Panc1 (cell line): ENCODE measurements at regions not wholly inside any gene's neighbourhood (a gene's known extent, or its start where the extent isn't known, plus 50 kb on each side); places are given as distances from the start of the nearest gene placed in this dataset.

ENCODE experiments used
- ATAC-seq: fragments of 200-7000 bp; cut with Tn5 transposase; 2 replicates; pipeline ENCODE4 v1.9.1; 2020; ENCODE audit warnings: mild to moderate bottlenecking, moderate library complexity
- BruUV-seq: library from RNA; stranded (reverse); fragments of 400-500 nt; replicated peaks from 2 replicates; lab custom pipeline; 2021; lab: Mats Ljungman, UMichigan
- CTCF ChIA-PET: fragments of 300-600 bp; sonication (Branson Sonifier 250); formaldehyde crosslinking; loops from one replicate; lab custom pipeline; 2022; ENCODE audit warnings: antibody characterized with exemption; lab: Charles Lee
- POLR2A ChIA-PET: fragments of 300-600 bp; sonication (Branson Sonifier 250); formaldehyde crosslinking; loops from one replicate; lab custom pipeline; 2022; ENCODE audit warnings: antibody characterized with exemption; lab: Charles Lee
- DNase-seq: peaks from one replicate; pipeline ENCODE4 v3.0.0-alpha.2; 2010; ENCODE audit warnings: low read depth, low spot score
- H3K27ac ChIP-seq: 2 replicates; pipeline ENCODE4 v1.5.1; 2011; ENCODE audit warnings: mild to moderate bottlenecking, low read length, inconsistent platforms
- H3K27me3 ChIP-seq: fragments of 200-500 bp; sonication (Bioruptor generic); 2 replicates; pipeline ENCODE4 v1.6.0; 2014; ENCODE audit warnings: low read length, inconsistent platforms; ENCODE audit not compliant: control insufficient read depth, insufficient read depth
- H3K36me3 ChIP-seq: fragments of 200-500 bp; sonication (Bioruptor generic); 2 replicates; pipeline ENCODE4 v1.5.1; 2014; ENCODE audit warnings: inconsistent platforms, mild to moderate bottlenecking, low read length, moderate library complexity; ENCODE audit not compliant: control insufficient read depth, insufficient read depth
- H3K4me1 ChIP-seq: 2 replicates; pipeline ENCODE4 v1.5.1; 2011; ENCODE audit warnings: inconsistent platforms, mild to moderate bottlenecking, low read length, moderate library complexity; ENCODE audit not compliant: control insufficient read depth, insufficient read depth
- H3K4me3 ChIP-seq, 2 experiments: 2 replicates each; pipeline ENCODE4 v1.5.1; 2011 to 2012; ENCODE audit warnings: low read depth in 2 of 2, low read length in 2 of 2, mild to moderate bottlenecking in 2 of 2, inconsistent platforms in 1 of 2, moderate library complexity in 1 of 2
- H3K9me3 ChIP-seq: fragments of 200-500 bp; sonication (Bioruptor generic); 2 replicates; pipeline ENCODE4 v1.5.1; 2014; ENCODE audit warnings: low read depth, mild to moderate bottlenecking, inconsistent platforms, low read length, moderate library complexity; ENCODE audit not compliant: control insufficient read depth, insufficient read depth
- CTCF ChIP-seq: fragments of 450-650 bp; IDR thresholded peaks from 2 replicates; pipeline ENCODE4 v1.5.1; 2017; ENCODE audit warnings: mild to moderate bottlenecking
- POLR2AphosphoS5 ChIP-seq: IDR thresholded peaks from 2 replicates; pipeline ENCODE4 v1.6.1; 2012; ENCODE audit warnings: mild to moderate bottlenecking, low read depth, low read length, moderate library complexity
- SIN3A ChIP-seq: IDR thresholded peaks from 2 replicates; pipeline ENCODE4 v1.6.1; 2012; ENCODE audit warnings: low read depth, mild to moderate bottlenecking, low read length, moderate library complexity, borderline replicate concordance; ENCODE audit not compliant: insufficient read depth
- TCF7L2 ChIP-seq: IDR thresholded peaks from 2 replicates; pipeline ENCODE4 v1.6.1; 2011; ENCODE audit warnings: mild to moderate bottlenecking, low read depth, low read length, inconsistent platforms
- in situ Hi-C: cut with HindIII; loops from 2 replicates; pipeline ENCODE4 v1.10.0; 2016; ENCODE audit warnings: low sequenced_read_pairs, low pct_unique_long_range_greater_than_20kb
- intact Hi-C: fragments of 100-400 bp; cut with micrococcal nuclease; formaldehyde crosslinking; loops from one replicate; pipeline ENCODE4 v1.10.0; 2022; ENCODE audit not compliant: unreplicated experiment
- TF ChIP-seq, protein P1 (sequence below), 2 experiments: IDR thresholded peaks; 2 replicates each; pipeline ENCODE4 v1.6.1; 2011 to 2012; ENCODE audit warnings: low read depth in 2 of 2, control low read depth in 1 of 2, low read length in 1 of 2, mild to moderate bottlenecking in 1 of 2, moderate library complexity in 1 of 2; ENCODE audit not compliant: insufficient read depth in 1 of 2

DNA sequence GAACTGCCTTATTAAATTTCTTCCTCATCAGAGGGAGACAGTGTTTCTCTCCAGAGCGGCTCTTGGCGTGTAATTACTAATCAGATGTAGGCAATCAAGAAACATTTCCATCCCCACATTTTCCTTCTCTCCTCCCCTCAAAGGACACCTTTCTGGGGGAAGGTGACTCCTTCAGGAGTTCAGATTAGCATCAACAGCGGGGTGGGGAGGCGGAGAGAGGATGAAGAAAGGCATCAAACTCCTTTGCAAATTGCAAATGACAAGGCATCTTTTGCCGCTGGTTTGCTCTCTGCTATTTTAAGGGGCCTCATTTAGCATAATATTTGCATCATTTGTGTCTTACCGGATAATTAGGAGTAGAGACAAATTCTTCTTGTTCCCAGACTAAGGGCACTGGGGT, 231.7 kb upstream of the SRRM4 start:
- Histone ChIP-seq H3K27me3 (no peaks in the 10 kb centered on the region), H3K4me1 (no peaks in the 10 kb centered on the region), H3K36me3 (no peaks in the 10 kb centered on the region), H3K9me3 (no peaks in the 10 kb centered on the region), H3K4me3 (no peak overlapping the region), H3K27ac (no peak overlapping the region)
- no TSS peak for BruUV-seq
- intact Hi-C loops (no loop called here), in situ Hi-C loops (no loop called here)
- TF ChIP-seq, protein P1, sequence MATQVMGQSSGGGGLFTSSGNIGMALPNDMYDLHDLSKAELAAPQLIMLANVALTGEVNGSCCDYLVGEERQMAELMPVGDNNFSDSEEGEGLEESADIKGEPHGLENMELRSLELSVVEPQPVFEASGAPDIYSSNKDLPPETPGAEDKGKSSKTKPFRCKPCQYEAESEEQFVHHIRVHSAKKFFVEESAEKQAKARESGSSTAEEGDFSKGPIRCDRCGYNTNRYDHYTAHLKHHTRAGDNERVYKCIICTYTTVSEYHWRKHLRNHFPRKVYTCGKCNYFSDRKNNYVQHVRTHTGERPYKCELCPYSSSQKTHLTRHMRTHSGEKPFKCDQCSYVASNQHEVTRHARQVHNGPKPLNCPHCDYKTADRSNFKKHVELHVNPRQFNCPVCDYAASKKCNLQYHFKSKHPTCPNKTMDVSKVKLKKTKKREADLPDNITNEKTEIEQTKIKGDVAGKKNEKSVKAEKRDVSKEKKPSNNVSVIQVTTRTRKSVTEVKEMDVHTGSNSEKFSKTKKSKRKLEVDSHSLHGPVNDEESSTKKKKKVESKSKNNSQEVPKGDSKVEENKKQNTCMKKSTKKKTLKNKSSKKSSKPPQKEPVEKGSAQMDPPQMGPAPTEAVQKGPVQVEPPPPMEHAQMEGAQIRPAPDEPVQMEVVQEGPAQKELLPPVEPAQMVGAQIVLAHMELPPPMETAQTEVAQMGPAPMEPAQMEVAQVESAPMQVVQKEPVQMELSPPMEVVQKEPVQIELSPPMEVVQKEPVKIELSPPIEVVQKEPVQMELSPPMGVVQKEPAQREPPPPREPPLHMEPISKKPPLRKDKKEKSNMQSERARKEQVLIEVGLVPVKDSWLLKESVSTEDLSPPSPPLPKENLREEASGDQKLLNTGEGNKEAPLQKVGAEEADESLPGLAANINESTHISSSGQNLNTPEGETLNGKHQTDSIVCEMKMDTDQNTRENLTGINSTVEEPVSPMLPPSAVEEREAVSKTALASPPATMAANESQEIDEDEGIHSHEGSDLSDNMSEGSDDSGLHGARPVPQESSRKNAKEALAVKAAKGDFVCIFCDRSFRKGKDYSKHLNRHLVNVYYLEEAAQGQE (IDR thresholded peaks at IDR 0.05; ENCODE audit: insufficient read depth in 1 of 2, low read depth in 2 of 2, low read length in 1 of 2) = no peak
- TF ChIP-seq TCF7L2 (no peak), CTCF (no peak)
- CTCF ChIA-PET = no interaction called here
- ATAC-seq (no peak), DNase-seq (no peak)
- POLR2A ChIA-PET = no interaction called here

GRCh38 chr12:118750666-118751065, 230.7 kb upstream of the SRRM4 start:
- DNase-seq = no peak
- in situ Hi-C loops = no loop called here
- Histone ChIP-seq H3K27me3 (no peaks in the 10 kb centered on the region), H3K9me3 (no peaks in the 10 kb centered on the region), H3K27ac (no peak overlapping the region), H3K4me3 (no peak overlapping the region), H3K36me3 (no peaks in the 10 kb centered on the region), H3K4me1 (no peaks in the 10 kb centered on the region)
- TF ChIP-seq SIN3A (no peak), POLR2AphosphoS5 (no peak), TCF7L2 (no peak), CTCF (no peak)
- TF ChIP-seq, protein P1 (IDR thresholded peaks at IDR 0.05; ENCODE audit: insufficient read depth in 1 of 2, low read depth in 2 of 2, low read length in 1 of 2) = no peak
- CTCF ChIA-PET = no interaction called here
- intact Hi-C loops = no loop called here
- POLR2A ChIA-PET = no interaction called here
- no TSS peak for BruUV-seq
- no peak for ATAC-seq
